ENCODE measurements at regions not wholly inside any gene's neighbourhood (a gene's known extent, or its start where the extent isn't known, plus 50 kb on each side); places are given as distances from the start of the nearest gene placed in this dataset.

DNA sequence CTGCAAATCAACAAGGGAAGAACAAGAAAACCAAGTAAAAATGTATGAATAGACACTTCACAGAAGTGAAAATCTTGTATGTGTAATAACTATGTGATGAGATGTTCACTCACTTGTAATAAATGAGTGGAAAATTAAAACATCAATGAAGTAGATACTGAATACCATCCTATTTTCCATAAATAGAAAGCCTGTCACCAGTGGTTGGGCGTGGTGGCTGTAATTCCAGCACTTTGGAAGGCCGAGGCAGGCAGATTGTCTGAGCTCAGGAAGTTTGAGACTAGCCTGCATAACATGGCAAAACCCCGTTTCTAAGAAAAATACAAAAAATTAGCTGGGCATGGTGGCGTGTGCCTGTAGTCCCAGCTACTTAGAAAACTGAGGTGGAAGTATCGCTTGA, 53.5 kb upstream of the SOD3 start:
- H3K36me3 ChIP-seq (ENCODE audit: control insufficient read depth, insufficient read depth, low read length), result no peaks in the 10 kb centered on the region
- H3K9me3 ChIP-seq (ENCODE audit: control insufficient read depth, insufficient read depth, low read depth, low read length), result peaks cover 20% of the 10 kb centered on the region
- peaks cover 10% of the 10 kb centered on the region; the same call in 1 of the 2 replicates for H3K4me1 ChIP-seq (ENCODE audit: control insufficient read depth, insufficient read depth, low read length)
- H3K27me3 ChIP-seq (ENCODE audit: control insufficient read depth, insufficient read depth, low read length), result no peaks in the 10 kb centered on the region
- H3K4me3 ChIP-seq (ENCODE audit: low read depth, low read length), result no peak overlapping the region
- no peak overlapping the region for H3K9ac ChIP-seq (ENCODE audit: low read length)
- H3K27ac ChIP-seq (ENCODE audit: low read depth, low read length), result no peak overlapping the region

DNA sequence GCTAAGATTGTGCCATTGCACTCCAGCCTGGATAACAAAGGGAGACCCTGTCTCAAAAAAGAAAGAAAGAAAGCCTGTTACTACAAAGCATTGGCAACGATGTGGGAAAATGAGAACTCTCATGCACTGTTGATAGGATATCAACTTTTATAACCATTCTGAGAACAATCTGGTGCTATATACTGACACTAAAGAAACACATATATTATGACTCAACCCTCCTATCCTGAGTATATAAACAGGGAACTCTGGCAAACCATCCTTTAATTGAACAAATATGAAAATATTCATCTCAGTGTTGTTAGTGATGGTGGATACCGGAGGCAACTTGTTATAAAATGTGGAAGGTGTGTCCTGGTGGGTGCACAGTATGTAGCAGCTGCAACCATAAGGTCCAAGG, 53.0 kb upstream of the SOD3 start:
- no peak overlapping the region for H3K27ac ChIP-seq (ENCODE audit: low read depth, low read length)

DNA sequence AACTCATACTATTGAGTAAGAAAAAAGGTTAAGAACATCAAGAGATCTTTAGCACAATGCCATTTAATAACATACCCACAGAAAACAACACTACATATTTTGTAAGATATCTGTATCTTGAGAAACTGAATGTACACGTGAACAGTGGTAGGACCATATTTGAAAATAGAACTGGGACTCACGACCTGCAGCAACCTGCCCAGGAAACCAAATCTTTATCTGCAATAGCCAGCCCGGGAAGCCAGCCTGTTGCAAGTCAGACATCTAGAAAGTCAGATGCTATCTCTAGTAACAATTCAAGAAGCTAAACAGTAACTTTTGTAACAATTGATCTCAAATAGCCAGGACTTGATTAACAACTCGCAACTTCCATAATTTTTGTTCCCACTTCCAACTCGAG, 52.6 kb upstream of the SOD3 start:
- Histone ChIP-seq H3K4me3 (ENCODE audit: low read depth, low read length) (no peak overlapping the region), H3K27ac (ENCODE audit: low read depth, low read length) (no peak overlapping the region), H3K4me1 (ENCODE audit: control insufficient read depth, insufficient read depth, low read length) (peaks cover 10% of the 10 kb centered on the region; the same call in 1 of the 2 replicates), H3K9me3 (ENCODE audit: control insufficient read depth, insufficient read depth, low read depth, low read length) (peaks cover 12% of the 10 kb centered on the region), H3K27me3 (ENCODE audit: control insufficient read depth, insufficient read depth, low read length) (no peaks in the 10 kb centered on the region), H3K36me3 (ENCODE audit: control insufficient read depth, insufficient read depth, low read length) (no peaks in the 10 kb centered on the region), H3K9ac (ENCODE audit: low read length) (no peak overlapping the region)

More for the DNA sequence above, 53.0 kb upstream of the SOD3 start:
- H3K4me1 ChIP-seq (ENCODE audit: control insufficient read depth, insufficient read depth, low read length), result peaks cover 10% of the 10 kb centered on the region; the same call in 1 of the 2 replicates
- H3K27me3 ChIP-seq (ENCODE audit: control insufficient read depth, insufficient read depth, low read length), result no peaks in the 10 kb centered on the region
- no peak overlapping the region for H3K9ac ChIP-seq (ENCODE audit: low read length)
- H3K4me3 ChIP-seq (ENCODE audit: low read depth, low read length), result no peak overlapping the region
- H3K9me3 ChIP-seq (ENCODE audit: control insufficient read depth, insufficient read depth, low read depth, low read length), result peaks cover 16% of the 10 kb centered on the region
- no peaks in the 10 kb centered on the region for H3K36me3 ChIP-seq (ENCODE audit: control insufficient read depth, insufficient read depth, low read length)

DNA sequence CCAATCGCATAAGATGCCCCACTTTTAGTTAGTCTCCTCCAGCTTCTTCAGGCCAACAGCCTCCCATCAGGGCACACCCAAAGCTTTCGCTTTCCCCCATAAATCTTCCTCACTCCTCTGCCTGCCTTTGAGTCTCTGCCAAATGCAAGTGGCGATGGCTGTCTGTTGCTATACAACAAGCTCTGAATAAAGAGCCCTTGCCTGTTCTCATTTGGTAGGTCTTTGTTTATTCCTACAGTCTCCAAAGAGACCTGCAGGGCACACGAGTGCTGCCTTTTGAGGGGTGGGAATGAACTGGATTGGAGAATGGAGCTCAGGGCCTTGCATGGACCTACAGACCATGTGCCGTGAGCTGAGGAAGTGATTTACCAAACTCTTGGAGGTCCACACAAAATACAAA, 52.2 kb upstream of the SOD3 start:
- Histone ChIP-seq H3K4me3 (ENCODE audit: low read depth, low read length) (no peak overlapping the region), H3K9ac (ENCODE audit: low read length) (no peak overlapping the region), H3K27ac (ENCODE audit: low read depth, low read length) (no peak overlapping the region), H3K4me1 (ENCODE audit: control insufficient read depth, insufficient read depth, low read length) (peaks cover 10% of the 10 kb centered on the region; the same call in 1 of the 2 replicates), H3K9me3 (ENCODE audit: control insufficient read depth, insufficient read depth, low read depth, low read length) (peaks cover 8% of the 10 kb centered on the region; the same call in 1 of the 2 replicates), H3K36me3 (ENCODE audit: control insufficient read depth, insufficient read depth, low read length) (no peaks in the 10 kb centered on the region), H3K27me3 (ENCODE audit: control insufficient read depth, insufficient read depth, low read length) (no peaks in the 10 kb centered on the region)

DNA sequence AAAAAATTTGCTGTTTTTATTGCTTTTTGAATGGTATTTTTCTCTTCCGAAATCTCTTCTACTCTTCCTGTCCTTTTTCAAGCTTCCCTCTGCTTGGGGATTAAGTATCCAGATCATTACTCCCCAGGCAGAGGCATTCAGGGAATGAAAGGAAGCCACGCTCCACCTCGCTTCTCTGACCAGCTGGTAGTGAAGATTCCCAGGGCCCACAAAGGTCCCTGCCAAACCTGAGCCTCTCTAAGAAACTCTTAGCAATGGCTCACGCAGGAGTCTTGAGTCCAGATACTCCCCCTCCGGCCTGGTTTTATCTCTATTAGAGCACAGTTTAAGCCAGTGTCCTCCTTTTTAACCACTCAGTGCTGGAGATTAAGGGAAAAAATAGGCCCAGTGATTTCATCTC, 51.4 kb upstream of the SOD3 start:
- Histone ChIP-seq H3K4me1 (ENCODE audit: control insufficient read depth, insufficient read depth, low read length) (peaks cover 10% of the 10 kb centered on the region; the same call in 1 of the 2 replicates), H3K4me3 (ENCODE audit: low read depth, low read length) (no peak overlapping the region), H3K27ac (ENCODE audit: low read depth, low read length) (no peak overlapping the region), H3K9ac (ENCODE audit: low read length) (no peak overlapping the region), H3K27me3 (ENCODE audit: control insufficient read depth, insufficient read depth, low read length) (no peaks in the 10 kb centered on the region), H3K36me3 (ENCODE audit: control insufficient read depth, insufficient read depth, low read length) (no peaks in the 10 kb centered on the region), H3K9me3 (ENCODE audit: control insufficient read depth, insufficient read depth, low read depth, low read length) (0 out of 2 replicates have a peak, but pooled peaks cover 4% of the 10 kb centered on the region)

DNA sequence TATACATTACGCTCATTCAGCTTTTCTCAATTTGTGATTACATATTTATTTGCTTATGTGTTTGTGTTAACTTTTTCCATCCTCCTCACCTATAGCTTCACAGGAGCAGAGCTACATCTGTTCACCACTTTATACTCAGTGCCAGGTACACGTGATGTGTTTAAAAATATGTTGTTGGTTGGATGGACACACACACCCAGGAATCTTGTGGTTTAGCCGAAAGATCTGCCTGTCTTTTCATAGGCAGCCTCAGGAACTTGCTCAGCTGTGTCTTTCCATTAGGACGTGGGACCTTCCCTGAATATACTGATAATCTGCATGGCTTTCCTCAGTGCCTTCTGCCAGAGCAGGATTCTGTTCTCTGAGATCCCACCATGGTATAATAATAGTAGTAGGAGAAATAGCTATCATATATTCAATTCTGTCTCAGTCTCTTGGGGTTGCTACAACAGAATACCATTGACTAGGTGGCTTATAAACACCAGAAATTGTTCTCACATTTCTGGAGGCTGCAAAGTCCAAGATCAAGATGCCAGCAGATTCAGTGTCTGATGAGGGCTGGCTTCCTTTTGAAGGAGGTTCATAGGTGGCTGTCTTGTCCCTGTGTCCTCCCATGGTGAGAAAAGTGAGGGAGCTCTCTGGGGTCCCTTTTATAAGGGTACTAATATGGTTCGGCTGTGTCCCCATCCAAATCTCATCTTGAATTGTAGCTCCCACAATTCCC, 50.0 kb upstream of the SOD3 start:
- Histone ChIP-seq H3K9ac (ENCODE audit: low read length) (no peak overlapping the region), H3K27ac (ENCODE audit: low read depth, low read length) (no peak overlapping the region), H3K4me1 (ENCODE audit: control insufficient read depth, insufficient read depth, low read length) (peaks cover 10% of the 10 kb centered on the region; the same call in 1 of the 2 replicates), H3K4me3 (ENCODE audit: low read depth, low read length) (no peak overlapping the region), H3K36me3 (ENCODE audit: control insufficient read depth, insufficient read depth, low read length) (no peaks in the 10 kb centered on the region), H3K9me3 (ENCODE audit: control insufficient read depth, insufficient read depth, low read depth, low read length) (0 out of 2 replicates have a peak, but pooled peaks cover 4% of the 10 kb centered on the region), H3K27me3 (ENCODE audit: control insufficient read depth, insufficient read depth, low read length) (no peaks in the 10 kb centered on the region)
